Gastrocnemius medialis (tissue), 4 donors: ENCODE measurements at regions not wholly inside any gene's neighbourhood (a gene's known extent, or its start where the extent isn't known, plus 50 kb on each side); places are given as distances from the start of the nearest gene placed in this dataset.

ENCODE experiments used
- ATAC-seq, 2 donors: fragments of 150-250 bp; one replicate each; pipeline ENCODE4 v1.9.1; 2016
- DNase-seq, 2 donors: peaks; one replicate each; pipeline ENCODE4 v3.0.0-alpha.2; 2019
- H3K27ac ChIP-seq, 4 donors: fragments of 200-600 bp; sonication (generic); 1 replicate in 1 of 4; 2 replicates in 3 of 4; pipeline ENCODE4 v1.5.1; 2016 to 2018; ENCODE audit warnings: mild to moderate bottlenecking in 2 of 4, moderate library complexity in 1 of 4
- H3K27me3 ChIP-seq, 3 donors: fragments of 200-600 bp; sonication (generic) in 2 of 3; 1 replicate in 1 of 3; 2 replicates in 2 of 3; pipeline versions ENCODE4 v1.5.1 to v1.6.0; 2016 to 2019; ENCODE audit warnings: mild to moderate bottlenecking in 1 of 3, moderate library complexity in 1 of 3
- H3K36me3 ChIP-seq, 2 donors: fragments of 200-600 bp; sonication (generic) in 1 of 2; one replicate each; pipeline ENCODE4 v1.5.1; 2017 to 2018
- H3K4me1 ChIP-seq, 2 donors: fragments of 200-600 bp; sonication (generic) in 1 of 2; one replicate each; pipeline ENCODE4 v1.5.1; 2016 to 2017; ENCODE audit warnings: mild to moderate bottlenecking in 2 of 2
- H3K4me3 ChIP-seq, 4 donors: fragments of 200-600 bp; sonication (generic) in 3 of 4; 1 replicate in 1 of 4; 2 replicates in 3 of 4; pipeline ENCODE4 v1.5.1; 2016 to 2019; ENCODE audit warnings: mild to moderate bottlenecking in 2 of 4
- H3K9me3 ChIP-seq, 3 donors: fragments of 200-600 bp; sonication (generic) in 2 of 3; 1 replicate in 1 of 3; 2 replicates in 2 of 3; pipeline ENCODE4 v1.5.1; 2016 to 2019
- CTCF ChIP-seq, 5 experiments: fragments of 450-650 bp in 3 of 5; fragments of 200-600 bp in 2 of 5; sonication (generic) in 2 of 5; IDR thresholded peaks in 4 of 5; conservative IDR thresholded peaks in 1 of 5; 1 replicate in 4 of 5; 2 replicates in 1 of 5; pipeline ENCODE4 v1.5.1; 2016 to 2019; ENCODE audit warnings: antibody characterized with exemption in 5 of 5, mild to moderate bottlenecking in 3 of 5, moderate library complexity in 3 of 5
- POLR2A ChIP-seq, 2 donors: fragments of 450-650 bp; IDR thresholded peaks; one replicate each; pipeline ENCODE4 v1.6.1; 2017; ENCODE audit warnings: antibody characterized with exemption in 2 of 2, mild to moderate bottlenecking in 2 of 2, moderate library complexity in 2 of 2
- in situ Hi-C, 4 donors: fragments of 200-750 bp; cut with MboI; loops; one replicate each; pipeline versions ENCODE4 v1.15.0 to v1.8.0; 2017; ENCODE audit warnings: low sequenced_read_pairs in 4 of 4
- intact Hi-C: fragments of 100-400 bp; cut with DNase I; formaldehyde crosslinking; loops from one replicate; pipeline ENCODE4 v1.15.1; 2023; ENCODE audit warnings: low total_unique reads

GRCh38 chr15:101590785-101591184 lies 61.4 kb downstream of the TM2D3 start:
- DNase-seq (no peak), ATAC-seq (no peak)
- no peaks in the 10 kb centered on the region for H3K36me3 ChIP-seq
- no peak overlapping the region for H3K4me3 ChIP-seq
- TF ChIP-seq POLR2A (IDR thresholded peaks at IDR 0.05) (no peak), CTCF (IDR thresholded peaks at IDR 0.05 in 4 of 5, conservative IDR thresholded peaks at IDR 0.05 in 1 of 5) (no peak)
- intact Hi-C loops (no loop called here), in situ Hi-C loops (no loop called here)
- H3K27ac ChIP-seq = no peak overlapping the region
- no peaks in the 10 kb centered on the region for H3K4me1 ChIP-seq
- no peaks in the 10 kb centered on the region for H3K9me3 ChIP-seq
- no peaks in the 10 kb centered on the region for H3K27me3 ChIP-seq

- Histone ChIP-seq H3K4me3 (no peak overlapping the region), H3K27me3 (no peaks in the 10 kb centered on the region), H3K4me1 (no peaks in the 10 kb centered on the region), H3K27ac (no peak overlapping the region), H3K36me3 (no peaks in the 10 kb centered on the region), H3K9me3 (no peaks in the 10 kb centered on the region)
- no peak for DNase-seq
- no peak for ATAC-seq
- in situ Hi-C loops (no loop called here), intact Hi-C loops (loop anchor here (1.0 kb wide), 1 partner anchor 16 kb away; no protein-coding TSS in a partner anchor)
- TF ChIP-seq POLR2A (IDR thresholded peaks at IDR 0.05) (no peak), CTCF (IDR thresholded peaks at IDR 0.05 in 4 of 5, conservative IDR thresholded peaks at IDR 0.05 in 1 of 5) (no peak)
Observed at GRCh38 chr15:101583284-101583683, 68.9 kb downstream of the TM2D3 start.

GRCh38 chr15:101580431-101580830 lies 71.8 kb downstream of the TM2D3 start:
- no peaks in the 10 kb centered on the region for H3K4me1 ChIP-seq
- DNase-seq (no peak), ATAC-seq (no peak)
- no peak overlapping the region for H3K27ac ChIP-seq
- TF ChIP-seq CTCF (IDR thresholded peaks at IDR 0.05 in 4 of 5, conservative IDR thresholded peaks at IDR 0.05 in 1 of 5) (no peak), POLR2A (IDR thresholded peaks at IDR 0.05) (no peak)
- intact Hi-C loops = no loop called here
- no peaks in the 10 kb centered on the region for H3K9me3 ChIP-seq
- H3K4me3 ChIP-seq = no peak overlapping the region
- in situ Hi-C loops = no loop called here
- H3K36me3 ChIP-seq = no peaks in the 10 kb centered on the region
- H3K27me3 ChIP-seq = no peaks in the 10 kb centered on the region

DNA sequence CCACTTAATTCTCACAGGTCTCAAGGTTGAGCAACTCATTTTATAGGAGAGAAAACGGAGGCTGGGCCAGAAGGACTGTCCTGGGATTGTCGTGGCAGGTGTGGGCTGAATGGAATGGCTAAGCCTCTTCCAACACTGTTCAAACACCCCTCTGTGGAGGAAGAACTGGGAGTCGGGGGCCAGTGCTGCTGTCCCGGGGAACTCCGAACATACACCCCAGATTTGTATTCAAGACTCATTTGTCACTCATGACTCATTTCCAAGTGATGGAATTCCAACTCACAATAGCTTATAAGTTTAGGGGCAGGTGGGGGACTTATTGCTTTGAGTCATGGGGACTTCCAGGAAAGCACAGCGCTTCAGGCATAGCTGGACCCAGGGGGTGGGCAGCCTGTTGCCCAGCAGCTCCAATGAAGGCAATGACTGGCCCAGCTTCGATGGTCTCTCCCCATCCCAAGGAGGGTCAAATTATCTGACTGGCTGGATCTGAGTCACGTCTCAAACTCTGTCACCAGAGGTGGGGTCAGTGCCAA lies 72.5 kb downstream of the TM2D3 start:
- Histone ChIP-seq H3K27me3 (no peaks in the 10 kb centered on the region), H3K4me1 (no peaks in the 10 kb centered on the region), H3K36me3 (no peaks in the 10 kb centered on the region), H3K4me3 (no peak overlapping the region), H3K27ac (no peak overlapping the region), H3K9me3 (no peaks in the 10 kb centered on the region)
- no peak for DNase-seq
- TF ChIP-seq CTCF (IDR thresholded peaks at IDR 0.05 in 4 of 5, conservative IDR thresholded peaks at IDR 0.05 in 1 of 5) = no peak
- no peak for TF ChIP-seq POLR2A (IDR thresholded peaks at IDR 0.05)
- ATAC-seq = no peak
- intact Hi-C loops (no loop called here), in situ Hi-C loops (no loop called here)

- intact Hi-C loops = no loop called here
Observed at GRCh38 chr15:101578443-101578894, 73.7 kb downstream of the TM2D3 start.

More at GRCh38 chr15:101578443-101578894, 73.7 kb downstream of the TM2D3 start:
- in situ Hi-C loops = no loop called here
- no peak overlapping the region for H3K27ac ChIP-seq
- H3K9me3 ChIP-seq = no peaks in the 10 kb centered on the region
- ATAC-seq (peak in 1 of 2 donors; percentile 68), DNase-seq (no peak)
- H3K4me1 ChIP-seq = no peaks in the 10 kb centered on the region
- no peak overlapping the region for H3K4me3 ChIP-seq
- no peaks in the 10 kb centered on the region for H3K36me3 ChIP-seq
- H3K27me3 ChIP-seq = no peaks in the 10 kb centered on the region
- TF ChIP-seq POLR2A (IDR thresholded peaks at IDR 0.05) = no peak
- peak in 3 of 5 experiments; percentile 47 to 53 (median 49) for TF ChIP-seq CTCF (IDR thresholded peaks at IDR 0.05 in 4 of 5, conservative IDR thresholded peaks at IDR 0.05 in 1 of 5)
